NCI-H146 treated with DMSO at 0.1 percent for 48 hours (cell line): ENCODE measurements at regions not wholly inside any gene's neighbourhood (a gene's known extent, or its start where the extent isn't known, plus 50 kb on each side); places are given as distances from the start of the nearest gene placed in this dataset.
"Not testable (repeated sequence)": the region's sequence is repeated elsewhere in the genome, so short reads cannot be mapped to it uniquely, and the experiment has no call there.

ENCODE experiments used
- DNase-seq: peaks from one replicate; lab custom pipeline; 2025; ENCODE audit not compliant: unreplicated experiment; lab: John Stamatoyannopoulos, UW

- no peak for DNase-seq
Observed at GRCh38 chr6:117761610-117762009, 86.3 kb downstream of the NUS1 start.

- no peak for DNase-seq
Observed at GRCh38 chr6:117771403-117771802, 96.1 kb downstream of the NUS1 start.

GRCh38 chr6:117776441-117776840, 101.2 kb downstream of the NUS1 start:
- DNase-seq: no peak

- no peak for DNase-seq
Observed at GRCh38 chr6:117781550-117781949, 106.3 kb downstream of the NUS1 start.

- no peak for DNase-seq
Observed at GRCh38 chr6:117783279-117783678, 108.0 kb downstream of the NUS1 start.

GRCh38 chr6:117791012-117791411, 115.7 kb downstream of the NUS1 start:
- DNase-seq: no peak

GRCh38 chr6:117795234-117795633, 111.8 kb upstream of the SLC35F1 start:
- no peak for DNase-seq

- not testable (repeated sequence) for DNase-seq
Observed at GRCh38 chr6:117798819-117799218, 108.2 kb upstream of the SLC35F1 start.

GRCh38 chr6:117810269-117810668, 96.8 kb upstream of the SLC35F1 start:
- no peak for DNase-seq

- no peak for DNase-seq
Observed at GRCh38 chr6:117817499-117817898, 89.6 kb upstream of the SLC35F1 start.

- DNase-seq: no peak
Observed at GRCh38 chr6:117817992-117818391, 89.1 kb upstream of the SLC35F1 start.

- no peak for DNase-seq
Observed at GRCh38 chr6:117818449-117818848, 88.6 kb upstream of the SLC35F1 start.

GRCh38 chr6:117829594-117830319, 77.3 kb upstream of the SLC35F1 start:
- DNase-seq: no peak

- no peak for DNase-seq
Observed at GRCh38 chr6:117837261-117837660, 69.8 kb upstream of the SLC35F1 start.

- DNase-seq: peak; percentile 20
Observed at GRCh38 chr6:117840541-117840983, 66.5 kb upstream of the SLC35F1 start.

GRCh38 chr6:117847912-117848311, 59.2 kb upstream of the SLC35F1 start:
- no peak for DNase-seq

- no peak for DNase-seq
Observed at GRCh38 chr6:117849087-117849486, 58.0 kb upstream of the SLC35F1 start.
